PFSK-1 (cell line): ENCODE measurements at regions not wholly inside any gene's neighbourhood (a gene's known extent, or its start where the extent isn't known, plus 50 kb on each side); places are given as distances from the start of the nearest gene placed in this dataset.

ENCODE experiments used
- FOXP2 ChIP-seq: optimal IDR thresholded peaks from 2 replicates; pipeline ENCODE3; 2011; ENCODE audit warnings: borderline replicate concordance, control low read depth, inconsistent platforms; ENCODE audit not compliant: insufficient read depth; ENCODE audit errors: extremely low read length, extremely low read depth
- POLR2AphosphoS5 ChIP-seq: IDR thresholded peaks from 2 replicates; pipeline ENCODE4 v1.6.1; 2012; ENCODE audit warnings: low read depth, mild to moderate bottlenecking, control low read depth, low read length, moderate library complexity
- SIN3A ChIP-seq: IDR thresholded peaks from 2 replicates; pipeline ENCODE4 v1.6.1; 2012; ENCODE audit warnings: mild to moderate bottlenecking, low read length, moderate library complexity, borderline replicate concordance; ENCODE audit not compliant: insufficient read depth
- TAF1 ChIP-seq: IDR thresholded peaks from 2 replicates; pipeline ENCODE4 v1.6.1; 2012; ENCODE audit warnings: low read length, control low read depth, borderline replicate concordance; ENCODE audit not compliant: insufficient read depth
- TF ChIP-seq, protein P1 (sequence below), 2 experiments: IDR thresholded peaks; 2 replicates each; pipeline versions ENCODE4 v1.6.1 to v1.8.0; 2011 to 2012; ENCODE audit warnings: low read depth in 2 of 2, low read length in 2 of 2, control low read depth in 1 of 2, inconsistent platforms in 1 of 2, mild to moderate bottlenecking in 1 of 2, moderate library complexity in 1 of 2; ENCODE audit not compliant: insufficient read depth in 1 of 2

- TF ChIP-seq POLR2AphosphoS5 (no peak), SIN3A (no peak), TAF1 (no peak), FOXP2 (no peak)
- TF ChIP-seq, protein P1, sequence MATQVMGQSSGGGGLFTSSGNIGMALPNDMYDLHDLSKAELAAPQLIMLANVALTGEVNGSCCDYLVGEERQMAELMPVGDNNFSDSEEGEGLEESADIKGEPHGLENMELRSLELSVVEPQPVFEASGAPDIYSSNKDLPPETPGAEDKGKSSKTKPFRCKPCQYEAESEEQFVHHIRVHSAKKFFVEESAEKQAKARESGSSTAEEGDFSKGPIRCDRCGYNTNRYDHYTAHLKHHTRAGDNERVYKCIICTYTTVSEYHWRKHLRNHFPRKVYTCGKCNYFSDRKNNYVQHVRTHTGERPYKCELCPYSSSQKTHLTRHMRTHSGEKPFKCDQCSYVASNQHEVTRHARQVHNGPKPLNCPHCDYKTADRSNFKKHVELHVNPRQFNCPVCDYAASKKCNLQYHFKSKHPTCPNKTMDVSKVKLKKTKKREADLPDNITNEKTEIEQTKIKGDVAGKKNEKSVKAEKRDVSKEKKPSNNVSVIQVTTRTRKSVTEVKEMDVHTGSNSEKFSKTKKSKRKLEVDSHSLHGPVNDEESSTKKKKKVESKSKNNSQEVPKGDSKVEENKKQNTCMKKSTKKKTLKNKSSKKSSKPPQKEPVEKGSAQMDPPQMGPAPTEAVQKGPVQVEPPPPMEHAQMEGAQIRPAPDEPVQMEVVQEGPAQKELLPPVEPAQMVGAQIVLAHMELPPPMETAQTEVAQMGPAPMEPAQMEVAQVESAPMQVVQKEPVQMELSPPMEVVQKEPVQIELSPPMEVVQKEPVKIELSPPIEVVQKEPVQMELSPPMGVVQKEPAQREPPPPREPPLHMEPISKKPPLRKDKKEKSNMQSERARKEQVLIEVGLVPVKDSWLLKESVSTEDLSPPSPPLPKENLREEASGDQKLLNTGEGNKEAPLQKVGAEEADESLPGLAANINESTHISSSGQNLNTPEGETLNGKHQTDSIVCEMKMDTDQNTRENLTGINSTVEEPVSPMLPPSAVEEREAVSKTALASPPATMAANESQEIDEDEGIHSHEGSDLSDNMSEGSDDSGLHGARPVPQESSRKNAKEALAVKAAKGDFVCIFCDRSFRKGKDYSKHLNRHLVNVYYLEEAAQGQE (IDR thresholded peaks at IDR 0.05; ENCODE audit: insufficient read depth in 1 of 2, low read depth in 2 of 2, low read length in 2 of 2), result no peak
These were observed 93.8 kb upstream of the DOCK9 start for GRCh38 chr13:99071666-99072065.

DNA sequence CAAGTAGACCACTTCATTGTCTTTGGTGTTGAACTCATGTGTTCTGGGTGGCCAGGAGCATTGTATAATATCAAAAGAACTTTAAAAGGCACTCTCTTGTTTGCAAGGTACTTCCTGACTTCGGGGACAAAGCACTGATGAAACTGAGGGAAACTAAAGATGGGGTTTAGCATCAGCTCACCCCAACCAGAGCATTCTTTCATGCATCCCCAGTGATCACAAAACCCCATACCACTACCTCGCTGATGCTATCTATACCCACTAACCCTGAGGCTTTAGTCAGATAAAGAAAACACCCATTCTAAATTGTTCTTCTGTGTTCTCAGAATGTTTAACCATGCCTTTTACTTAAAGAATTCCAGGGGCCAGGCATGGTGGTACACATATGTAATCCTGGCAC, 94.5 kb upstream of the DOCK9 start:
- TF ChIP-seq FOXP2, result no peak
- no peak for TF ChIP-seq POLR2AphosphoS5
- TF ChIP-seq SIN3A, result no peak
- TF ChIP-seq, protein P1 (IDR thresholded peaks at IDR 0.05; ENCODE audit: insufficient read depth in 1 of 2, low read depth in 2 of 2, low read length in 2 of 2), result no peak
- no peak for TF ChIP-seq TAF1

DNA sequence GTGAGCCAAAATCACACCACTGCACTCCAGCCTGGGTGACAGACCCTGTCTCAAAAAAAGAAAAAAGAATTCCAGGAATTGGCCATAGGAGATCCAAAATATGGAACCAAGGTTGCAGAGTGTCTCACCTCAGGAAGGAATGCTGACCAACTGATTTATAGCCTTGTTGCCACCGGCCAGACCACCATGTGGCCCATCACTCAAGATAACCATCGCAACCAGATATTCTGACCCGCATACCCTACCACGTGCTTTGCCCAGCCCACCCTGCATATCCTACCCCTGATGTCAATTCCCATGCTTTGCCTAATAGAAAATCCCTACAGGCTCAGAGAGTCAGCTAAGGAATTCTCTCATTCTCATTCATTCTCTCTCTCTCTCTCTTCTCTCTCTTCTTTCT, 95.1 kb upstream of the DOCK9 start:
- TF ChIP-seq, protein P1 (IDR thresholded peaks at IDR 0.05; ENCODE audit: insufficient read depth in 1 of 2, low read depth in 2 of 2, low read length in 2 of 2), result no peak
- no peak for TF ChIP-seq TAF1
- no peak for TF ChIP-seq POLR2AphosphoS5
- no peak for TF ChIP-seq FOXP2
- TF ChIP-seq SIN3A, result no peak

GRCh38 chr13:99074693-99075092, 96.8 kb upstream of the DOCK9 start:
- TF ChIP-seq FOXP2 (no peak), POLR2AphosphoS5 (no peak), SIN3A (no peak), TAF1 (no peak)
- TF ChIP-seq, protein P1 (IDR thresholded peaks at IDR 0.05; ENCODE audit: insufficient read depth in 1 of 2, low read depth in 2 of 2, low read length in 2 of 2), result no peak

DNA sequence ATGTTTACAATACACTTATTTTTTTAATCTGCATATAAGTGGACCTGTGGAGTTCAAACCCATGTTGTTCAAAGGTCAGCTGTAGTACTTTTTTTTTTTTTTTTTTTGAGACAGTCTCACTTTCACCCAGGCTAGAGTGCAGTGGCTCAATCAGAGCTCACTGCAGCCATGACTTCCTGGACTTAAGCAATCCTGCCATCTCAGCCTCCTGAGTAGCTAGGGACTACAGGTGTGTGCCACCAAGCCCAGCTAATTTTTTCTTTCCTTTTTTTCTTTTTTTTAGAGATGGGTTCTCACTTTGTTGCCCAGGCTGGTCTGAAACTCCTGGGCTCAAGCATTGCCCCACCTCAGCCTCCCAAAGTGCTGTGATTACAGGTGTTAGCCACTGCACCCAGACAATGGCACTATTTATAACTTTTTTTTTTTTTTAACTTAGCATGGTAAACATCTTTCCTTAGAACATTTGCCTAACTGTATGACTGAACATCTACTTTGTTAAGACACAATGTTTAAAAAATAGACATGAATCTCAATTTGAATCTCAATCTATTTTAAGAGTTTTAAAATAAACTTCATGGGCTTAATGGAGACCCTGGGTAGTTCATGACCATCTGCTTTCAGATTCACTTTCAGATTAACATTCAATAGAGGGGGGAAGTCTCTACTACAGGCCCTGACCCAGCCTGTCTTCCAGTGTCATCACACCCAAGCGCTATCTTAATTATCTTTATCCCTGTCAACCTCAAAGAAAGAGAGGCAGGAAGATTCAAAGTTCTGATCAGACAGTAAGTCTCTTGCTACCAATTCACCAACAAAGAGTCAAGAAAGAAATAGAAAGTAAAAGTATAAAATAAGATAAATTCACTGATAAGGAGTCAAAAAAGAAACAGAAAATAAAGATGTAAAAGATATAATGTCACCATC, 97.7 kb upstream of the DOCK9 start:
- TF ChIP-seq SIN3A (no peak), TAF1 (no peak), FOXP2 (no peak), POLR2AphosphoS5 (no peak)
- TF ChIP-seq, protein P1 (IDR thresholded peaks at IDR 0.05; ENCODE audit: insufficient read depth in 1 of 2, low read depth in 2 of 2, low read length in 2 of 2), result no peak
